A549 (cell line): ENCODE measurements at regions not wholly inside any gene's neighbourhood (a gene's known extent, or its start where the extent isn't known, plus 50 kb on each side); places are given as distances from the start of the nearest gene placed in this dataset.

ENCODE experiments used
- ATAC-seq, 2 experiments: fragments of 200-7000 bp in 1 of 2; fragments of >200 bp in 1 of 2; cut with Nextera tagmentation in 1 of 2; cut with Tn5 transposase in 1 of 2; 3 replicates each; pipeline versions ENCODE4 v1.8.0 to v1.9.1; 2018 to 2020; ENCODE audit warnings: mild to moderate bottlenecking in 1 of 2, moderate library complexity in 1 of 2
- CTCF ChIA-PET: fragments of 300-600 bp; sonication (Branson Sonifier 250); formaldehyde crosslinking; extraction: SDS; loops from one replicate; lab custom pipeline; 2021; ENCODE audit warnings: antibody characterized with exemption, inconsistent platforms; lab: Yijun Ruan, JAX
- POLR2A ChIA-PET: fragments of 350-600 bp; formaldehyde crosslinking; extraction: SDS; loops from one replicate; lab custom pipeline; 2021; ENCODE audit warnings: antibody characterized with exemption, inconsistent platforms; lab: Yijun Ruan, JAX
- DNase-seq, 2 experiments: peaks; one replicate each; pipeline versions ENCODE4 v3.0.0 to v3.0.0-alpha.2; 2011 to 2016; ENCODE audit warnings: low read depth in 1 of 2, low spot score in 1 of 2
- FAIRE-seq: peaks from 2 replicates; lab custom pipeline; 2011; peaks lifted over from hg19 to GRCh38; lab: Jason Lieb, UNC
- H3K27ac ChIP-seq, 2 experiments: fragments of >200 bp; sonication (Bioruptor Twin); formaldehyde crosslinking; 3 replicates each; pipeline ENCODE4 v1.5.1; 2016 to 2017
- H3K4me1 ChIP-seq: fragments of >200 bp; sonication (Bioruptor Twin); formaldehyde crosslinking; 3 replicates; pipeline ENCODE4 v1.6.1; 2016
- H3K4me2 ChIP-seq: fragments of >200 bp; sonication (Bioruptor Twin); formaldehyde crosslinking; 3 replicates; pipeline ENCODE4 v1.6.1; 2016
- H3K4me3 ChIP-seq: fragments of >200 bp; sonication (Bioruptor Twin); formaldehyde crosslinking; 3 replicates; pipeline ENCODE4 v1.5.1; 2016
- H3K9me3 ChIP-seq: fragments of >200 bp; sonication (Bioruptor Twin); formaldehyde crosslinking; 3 replicates; pipeline ENCODE4 v1.6.1; 2016
- CBX8 ChIP-seq: fragments of 200-600 bp; sonication (generic); IDR thresholded peaks from 2 replicates; pipeline ENCODE4 v1.6.1; 2016
- CEBPB ChIP-seq, 2 experiments: fragments of >200 bp in 1 of 2; sonication (Bioruptor Twin) in 1 of 2; formaldehyde crosslinking in 1 of 2; IDR thresholded peaks; 2 replicates each; pipeline ENCODE4 v1.6.1; 2012 to 2016
- E2F6 ChIP-seq: IDR thresholded peaks from 2 replicates; pipeline ENCODE4 v1.6.1; 2012; ENCODE audit warnings: low read depth, borderline replicate concordance
- EHMT2 ChIP-seq: fragments of 200-600 bp; sonication (generic); IDR thresholded peaks from 2 replicates; pipeline ENCODE4 v1.6.1; 2016; ENCODE audit warnings: antibody characterized with exemption, low read depth, mild to moderate bottlenecking, moderate library complexity
- EP300 ChIP-seq, 2 experiments: fragments of >200 bp; sonication (Bioruptor Twin); formaldehyde crosslinking; IDR thresholded peaks; 2 replicates in 1 of 2; 3 replicates in 1 of 2; pipeline ENCODE4 v1.6.1; 2016 to 2017
- ESRRA ChIP-seq: fragments of 150-350 bp; IDR thresholded peaks from 2 replicates; pipeline ENCODE4 v1.6.1; 2014; ENCODE audit warnings: mild to moderate bottlenecking, low read length, borderline replicate concordance
- FOSB ChIP-seq: fragments of 250-450 bp; sonication (Bioruptor Pico); IDR thresholded peaks from 2 replicates; pipeline ENCODE4 v1.5.0; 2020; ENCODE audit warnings: mild to moderate bottlenecking, moderate library complexity
- GATA3 ChIP-seq: IDR thresholded peaks from 2 replicates; pipeline ENCODE4 v1.6.1; 2012; ENCODE audit warnings: borderline replicate concordance
- HDAC2 ChIP-seq: fragments of 200-600 bp; sonication (generic); IDR thresholded peaks from 2 replicates; pipeline ENCODE4 v1.6.1; 2016
- HOXA7 ChIP-seq: fragments of 250-450 bp; sonication (Bioruptor Pico); IDR thresholded peaks from 2 replicates; pipeline ENCODE4 v1.5.0; 2020; ENCODE audit warnings: mild to moderate bottlenecking, moderate library complexity
- KDM5A ChIP-seq: fragments of 200-600 bp; sonication (generic); IDR thresholded peaks from 2 replicates; pipeline ENCODE4 v1.6.1; 2016; ENCODE audit warnings: antibody characterized with exemption, mild to moderate bottlenecking
- MAFK ChIP-seq: fragments of 450-650 bp; IDR thresholded peaks from 2 replicates; pipeline ENCODE4 v1.6.1; 2014; ENCODE audit not compliant: partially characterized antibody
- MYC ChIP-seq: IDR thresholded peaks from 2 replicates; pipeline ENCODE4 v1.6.1; 2012; ENCODE audit warnings: mild to moderate bottlenecking, inconsistent platforms, low read length, improper control_type of control experiment, borderline replicate concordance
- NFE2L2 ChIP-seq: fragments of 150-350 bp; conservative IDR thresholded peaks from 2 replicates; pipeline ENCODE4 v1.6.1; 2014; ENCODE audit warnings: low read length
- NR3C1 ChIP-seq: fragments of >200 bp; sonication (Bioruptor Twin); formaldehyde crosslinking; IDR thresholded peaks from 3 replicates; pipeline ENCODE4 v1.6.1; 2017
- PBX3 ChIP-seq: IDR thresholded peaks from 2 replicates; pipeline ENCODE4 v1.6.1; 2012
- RCOR1 ChIP-seq: fragments of 150-350 bp; IDR thresholded peaks from 2 replicates; pipeline ENCODE4 v1.6.1; 2014; ENCODE audit warnings: antibody characterized with exemption, low read length, low read depth
- RNF2 ChIP-seq: fragments of 200-600 bp; sonication (generic); IDR thresholded peaks from 2 replicates; pipeline ENCODE4 v1.6.1; 2016; ENCODE audit warnings: low read depth, mild to moderate bottlenecking, antibody characterized with exemption, moderate library complexity, borderline replicate concordance
- SREBF2 ChIP-seq: fragments of 450-650 bp; IDR thresholded peaks from 2 replicates; pipeline ENCODE4 v1.6.1; 2014; ENCODE audit warnings: mild to moderate bottlenecking, moderate library complexity
- TFCP2L1 ChIP-seq: fragments of 250-450 bp; sonication (Bioruptor Pico); IDR thresholded peaks from 2 replicates; pipeline ENCODE4 v1.5.0; 2021; ENCODE audit warnings: mild to moderate bottlenecking
- ZNF302 ChIP-seq: fragments of 250-450 bp; sonication (Bioruptor Pico); IDR thresholded peaks from 2 replicates; pipeline ENCODE4 v1.9.0; 2021; ENCODE audit warnings: inconsistent platforms, mild to moderate bottlenecking, moderate library complexity
- ZSCAN20 ChIP-seq: fragments of 250-450 bp; sonication (Bioruptor Pico); IDR thresholded peaks from 2 replicates; pipeline ENCODE4 v1.8.0; 2022; ENCODE audit warnings: mild to moderate bottlenecking, moderate library complexity
- WGBS: methylation state at CpG from one replicate; pipeline ENCODE4 v1.1.6; 2017; ENCODE audit errors: missing lambda C conversion rate; 5-methylcytosine and 5-hydroxymethylcytosine counted together
- TF ChIP-seq, protein P1 (sequence below): fragments of 450-650 bp; IDR thresholded peaks from 2 replicates; pipeline ENCODE4 v1.6.1; 2014; ENCODE audit warnings: antibody characterized with exemption
- TF ChIP-seq, protein P2 (sequence below): fragments of 150-350 bp; IDR thresholded peaks from 2 replicates; pipeline ENCODE4 v1.6.1; 2014; ENCODE audit warnings: low read depth, mild to moderate bottlenecking, low read length

- Histone ChIP-seq H3K27ac (no peak overlapping the region), H3K4me3 (no peak overlapping the region), H3K4me1 (no peaks in the 10 kb centered on the region), H3K9me3 (no peaks in the 10 kb centered on the region), H3K4me2 (no peak overlapping the region)
- DNase-seq (no peak), FAIRE-seq (no peak), ATAC-seq (no peak)
- no peak for TF ChIP-seq KDM5A
- TF ChIP-seq, protein P1, sequence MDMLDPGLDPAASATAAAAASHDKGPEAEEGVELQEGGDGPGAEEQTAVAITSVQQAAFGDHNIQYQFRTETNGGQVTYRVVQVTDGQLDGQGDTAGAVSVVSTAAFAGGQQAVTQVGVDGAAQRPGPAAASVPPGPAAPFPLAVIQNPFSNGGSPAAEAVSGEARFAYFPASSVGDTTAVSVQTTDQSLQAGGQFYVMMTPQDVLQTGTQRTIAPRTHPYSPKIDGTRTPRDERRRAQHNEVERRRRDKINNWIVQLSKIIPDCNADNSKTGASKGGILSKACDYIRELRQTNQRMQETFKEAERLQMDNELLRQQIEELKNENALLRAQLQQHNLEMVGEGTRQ, result no peak
- no peak for TF ChIP-seq NFE2L2
- TF ChIP-seq GATA3, result no peak
- TF ChIP-seq EHMT2, result no peak
- no peak for TF ChIP-seq HOXA7 (CRISPR knock-in tag)
- no peak for TF ChIP-seq ZSCAN20 (CRISPR knock-in tag)
- TF ChIP-seq NR3C1, result no peak
- TF ChIP-seq ESRRA, result no peak
- TF ChIP-seq TFCP2L1, result no peak
- CTCF ChIA-PET, result interaction anchor here (1.3 kb wide), 1 partner anchor 10 kb away, joined by 3 read pairs; no protein-coding TSS in a partner anchor
- POLR2A ChIA-PET, result no interaction called here
These were observed 478.3 kb downstream of the KCNA4 start for GRCh38 chr11:29538339-29539036.

DNA sequence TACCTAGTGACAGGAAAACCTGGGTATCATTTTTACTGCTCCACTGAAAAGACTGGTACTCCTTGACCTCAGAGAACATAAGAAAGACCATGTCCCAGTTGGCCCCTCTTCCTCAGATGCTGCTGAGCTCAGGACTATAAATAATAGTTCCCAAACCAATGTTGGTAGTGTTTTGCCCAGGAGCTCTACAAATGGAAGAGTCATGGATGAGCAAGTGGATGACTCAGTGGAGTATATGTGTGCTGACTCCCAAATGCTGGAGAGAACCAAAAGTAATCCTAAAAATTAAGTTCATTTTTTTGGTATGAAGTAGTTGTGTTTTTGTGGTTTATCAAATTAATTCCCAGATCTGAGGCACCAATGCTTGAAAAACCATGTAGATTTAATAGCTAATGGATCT is 482.0 kb downstream of the KCNA4 start:
- POLR2A ChIA-PET, result no interaction called here
- no peak overlapping the region for H3K4me3 ChIP-seq
- H3K27ac ChIP-seq, result no peak overlapping the region
- TF ChIP-seq ZNF302 (CRISPR knock-in tag), result no peak
- TF ChIP-seq GATA3, result no peak
- no peak for TF ChIP-seq HDAC2
- TF ChIP-seq PBX3, result no peak
- TF ChIP-seq CBX8, result no peak
- TF ChIP-seq EHMT2, result no peak
- TF ChIP-seq CEBPB (IDR thresholded peaks at IDR 0.05), result no peak
- no peak for TF ChIP-seq E2F6
- no peak for TF ChIP-seq RNF2
- TF ChIP-seq, protein P2, sequence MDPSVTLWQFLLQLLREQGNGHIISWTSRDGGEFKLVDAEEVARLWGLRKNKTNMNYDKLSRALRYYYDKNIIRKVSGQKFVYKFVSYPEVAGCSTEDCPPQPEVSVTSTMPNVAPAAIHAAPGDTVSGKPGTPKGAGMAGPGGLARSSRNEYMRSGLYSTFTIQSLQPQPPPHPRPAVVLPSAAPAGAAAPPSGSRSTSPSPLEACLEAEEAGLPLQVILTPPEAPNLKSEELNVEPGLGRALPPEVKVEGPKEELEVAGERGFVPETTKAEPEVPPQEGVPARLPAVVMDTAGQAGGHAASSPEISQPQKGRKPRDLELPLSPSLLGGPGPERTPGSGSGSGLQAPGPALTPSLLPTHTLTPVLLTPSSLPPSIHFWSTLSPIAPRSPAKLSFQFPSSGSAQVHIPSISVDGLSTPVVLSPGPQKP, result no peak
- no peak for TF ChIP-seq RCOR1
- TF ChIP-seq FOSB (CRISPR knock-in tag), result no peak
- TF ChIP-seq EP300 (IDR thresholded peaks at IDR 0.05), result no peak
- TF ChIP-seq SREBF2, result no peak
- no peak for ATAC-seq
- DNase-seq, result no peak
- no peaks in the 10 kb centered on the region for H3K9me3 ChIP-seq
- CTCF ChIA-PET, result no interaction called here
- no peak overlapping the region for H3K4me2 ChIP-seq
- no peak for FAIRE-seq
- no peaks in the 10 kb centered on the region for H3K4me1 ChIP-seq

- Histone ChIP-seq H3K4me2 (no peak overlapping the region), H3K4me3 (no peak overlapping the region)
- TF ChIP-seq, protein P2, result no peak
- no peak for TF ChIP-seq MYC
- TF ChIP-seq MAFK, result peak; percentile 75
- TF ChIP-seq, all 56 proteins: peak for 1
- ATAC-seq (no peak), DNase-seq (no peak), FAIRE-seq (no peak)
- no peaks in the 10 kb centered on the region for H3K9me3 ChIP-seq
- CTCF ChIA-PET, result no interaction called here
- H3K27ac ChIP-seq, result no peak overlapping the region
- POLR2A ChIA-PET, result no interaction called here
- WGBS, result 2% methylated on average over 2 of the region's 2 CpGs
- no peaks in the 10 kb centered on the region for H3K4me1 ChIP-seq
These were observed 485.9 kb downstream of the KCNA4 start for GRCh38 chr11:29530961-29531360.
